HepG2 (cell line): ENCODE measurements at regions not wholly inside any gene's neighbourhood (a gene's known extent, or its start where the extent isn't known, plus 50 kb on each side); places are given as distances from the start of the nearest gene placed in this dataset.

Source experiments
- CBFB ChIP-seq: sonication (generic); formaldehyde crosslinking; IDR thresholded peaks from 2 replicates; pipeline ENCODE4 v1.4.0; 2020; ENCODE audit warnings: missing genetic modification reagents
- MATR3 ChIP-seq: sonication (generic); formaldehyde crosslinking; IDR thresholded peaks from 2 replicates; pipeline ENCODE4 v1.4.0; 2020; ENCODE audit warnings: missing genetic modification reagents
- NFYC ChIP-seq: IDR thresholded peaks from 2 replicates; pipeline ENCODE4 v1.6.1; 2016; ENCODE audit warnings: missing genetic modification reagents, missing compliant biosample characterization
- NR2C2 ChIP-seq: sonication (generic); formaldehyde crosslinking; IDR thresholded peaks from 2 replicates; pipeline ENCODE4 v1.4.0; 2020; ENCODE audit warnings: missing genetic modification reagents, mild to moderate bottlenecking, moderate library complexity, borderline replicate concordance
- REXO4 ChIP-seq: sonication (generic); formaldehyde crosslinking; IDR thresholded peaks from 2 replicates; pipeline ENCODE4 v1.8.0; 2022; ENCODE audit warnings: missing genetic modification reagents, mild to moderate bottlenecking, borderline replicate concordance
- SRSF1 ChIP-seq: fragments of 200-400 bp; formaldehyde crosslinking; optimal IDR thresholded peaks from 2 replicates; pipeline ENCODE3; 2017; ENCODE audit warnings: mild to moderate bottlenecking, low read depth, low read length, moderate library complexity
- TP53 ChIP-seq: sonication (generic); formaldehyde crosslinking; conservative IDR thresholded peaks from 2 replicates; pipeline ENCODE4 v1.4.0; 2020; ENCODE audit warnings: missing genetic modification reagents
- ZBTB21 ChIP-seq: sonication (generic); formaldehyde crosslinking; IDR thresholded peaks from 2 replicates; pipeline ENCODE4 v1.4.0; 2020; ENCODE audit warnings: missing genetic modification reagents
- ZNF326 ChIP-seq: sonication (generic); formaldehyde crosslinking; IDR thresholded peaks from 2 replicates; pipeline ENCODE4 v1.4.0; 2020; ENCODE audit warnings: missing genetic modification reagents, borderline replicate concordance
- ZNF883 ChIP-seq: sonication (generic); formaldehyde crosslinking; IDR thresholded peaks from 2 replicates; pipeline ENCODE4 v1.5.1; 2020; ENCODE audit warnings: mild to moderate bottlenecking, missing genetic modification reagents; ENCODE audit errors: not compliant biosample characterization
- TF ChIP-seq, protein P1 (sequence below): sonication (generic); formaldehyde crosslinking; IDR thresholded peaks from 2 replicates; pipeline ENCODE4 v1.9.0; 2022; ENCODE audit warnings: low read depth, missing genetic modification reagents
- TF ChIP-seq, protein P2 (sequence below): IDR thresholded peaks from 2 replicates; pipeline ENCODE4 v1.6.1; 2016; ENCODE audit warnings: mild to moderate bottlenecking
- TF ChIP-seq, protein P3 (sequence below): sonication (generic); formaldehyde crosslinking; IDR thresholded peaks from 2 replicates; pipeline ENCODE4 v1.5.0; 2020; ENCODE audit warnings: missing genetic modification reagents
- TF ChIP-seq, protein P4 (sequence below): sonication (generic); formaldehyde crosslinking; IDR thresholded peaks from 2 replicates; pipeline ENCODE4 v1.9.0; 2022; ENCODE audit warnings: missing genetic modification reagents, mild to moderate bottlenecking, borderline replicate concordance
- TF ChIP-seq, protein P5 (sequence below): sonication (generic); formaldehyde crosslinking; IDR thresholded peaks from 2 replicates; pipeline ENCODE4 v1.4.0; 2020; ENCODE audit warnings: missing genetic modification reagents
- TF ChIP-seq, protein P6 (sequence below): IDR thresholded peaks from 2 replicates; pipeline ENCODE4 v1.6.1; 2018; ENCODE audit warnings: missing genetic modification reagents
- TF ChIP-seq, protein P7 (sequence below): sonication (generic); formaldehyde crosslinking; IDR thresholded peaks from 2 replicates; pipeline ENCODE4 v1.8.1; 2023; ENCODE audit warnings: mild to moderate bottlenecking, missing genetic modification reagents

DNA sequence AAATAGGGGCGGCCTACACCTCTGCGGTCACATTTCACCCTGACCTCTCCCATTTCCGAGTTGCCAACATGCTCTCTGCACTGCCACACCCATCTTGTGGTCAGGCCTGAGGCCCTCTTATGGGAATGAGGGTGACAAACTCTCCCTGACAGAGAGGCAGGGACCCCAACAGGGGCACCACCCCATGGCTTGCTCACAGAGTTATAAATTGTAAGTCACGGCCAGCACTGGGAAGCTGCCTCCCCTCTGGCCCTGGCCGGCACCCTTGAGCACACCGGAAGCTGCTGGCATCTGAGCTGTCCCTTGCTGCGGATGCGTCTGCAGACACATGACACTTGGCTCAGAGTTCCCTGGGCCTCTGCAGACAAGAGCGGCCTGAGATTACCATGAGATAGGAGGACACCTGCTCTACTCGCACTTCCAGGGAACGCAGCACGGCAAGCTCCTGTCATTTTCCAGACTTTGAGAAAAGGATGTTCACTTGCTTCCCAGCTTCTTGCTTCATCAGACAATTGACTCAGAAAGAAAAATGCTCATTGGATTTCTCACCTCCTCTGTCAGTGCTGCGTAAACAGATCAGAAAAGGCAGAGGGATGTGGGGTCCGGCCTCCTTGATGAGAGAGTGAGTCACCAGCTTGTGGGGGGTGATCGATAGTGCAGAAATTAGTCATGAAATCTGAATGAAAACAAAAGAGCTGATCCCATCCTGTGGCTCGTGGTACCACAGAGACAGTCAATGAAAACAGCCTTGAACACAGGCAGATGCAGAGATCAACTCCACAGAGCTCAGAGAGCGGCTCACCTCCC is 269.8 kb downstream of the SYK start (continued):
- TF ChIP-seq MATR3 (CRISPR knock-in tag) (no peak), ZNF326 (no peak), REXO4 (no peak), ZNF883 (no peak), ZBTB21 (CRISPR knock-in tag) (no peak; the same call in 1 of the 2 replicates), CBFB (CRISPR knock-in tag) (no peak), NFYC (CRISPR knock-in tag) (peak; percentile 31; the same call in 1 of the 2 replicates), NR2C2 (CRISPR knock-in tag) (no peak; the same call in 1 of the 2 replicates), SRSF1 (no peak), TP53 (CRISPR knock-in tag) (no peak)
- TF ChIP-seq, protein P1, sequence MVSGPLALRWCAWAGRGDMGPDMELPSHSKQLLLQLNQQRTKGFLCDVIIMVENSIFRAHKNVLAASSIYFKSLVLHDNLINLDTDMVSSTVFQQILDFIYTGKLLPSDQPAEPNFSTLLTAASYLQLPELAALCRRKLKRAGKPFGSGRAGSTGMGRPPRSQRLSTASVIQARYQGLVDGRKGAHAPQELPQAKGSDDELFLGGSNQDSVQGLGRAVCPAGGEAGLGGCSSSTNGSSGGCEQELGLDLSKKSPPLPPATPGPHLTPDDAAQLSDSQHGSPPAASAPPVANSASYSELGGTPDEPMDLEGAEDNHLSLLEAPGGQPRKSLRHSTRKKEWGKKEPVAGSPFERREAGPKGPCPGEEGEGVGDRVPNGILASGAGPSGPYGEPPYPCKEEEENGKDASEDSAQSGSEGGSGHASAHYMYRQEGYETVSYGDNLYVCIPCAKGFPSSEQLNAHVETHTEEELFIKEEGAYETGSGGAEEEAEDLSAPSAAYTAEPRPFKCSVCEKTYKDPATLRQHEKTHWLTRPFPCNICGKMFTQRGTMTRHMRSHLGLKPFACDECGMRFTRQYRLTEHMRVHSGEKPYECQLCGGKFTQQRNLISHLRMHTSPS = peak; percentile 56
- TF ChIP-seq, protein P2, sequence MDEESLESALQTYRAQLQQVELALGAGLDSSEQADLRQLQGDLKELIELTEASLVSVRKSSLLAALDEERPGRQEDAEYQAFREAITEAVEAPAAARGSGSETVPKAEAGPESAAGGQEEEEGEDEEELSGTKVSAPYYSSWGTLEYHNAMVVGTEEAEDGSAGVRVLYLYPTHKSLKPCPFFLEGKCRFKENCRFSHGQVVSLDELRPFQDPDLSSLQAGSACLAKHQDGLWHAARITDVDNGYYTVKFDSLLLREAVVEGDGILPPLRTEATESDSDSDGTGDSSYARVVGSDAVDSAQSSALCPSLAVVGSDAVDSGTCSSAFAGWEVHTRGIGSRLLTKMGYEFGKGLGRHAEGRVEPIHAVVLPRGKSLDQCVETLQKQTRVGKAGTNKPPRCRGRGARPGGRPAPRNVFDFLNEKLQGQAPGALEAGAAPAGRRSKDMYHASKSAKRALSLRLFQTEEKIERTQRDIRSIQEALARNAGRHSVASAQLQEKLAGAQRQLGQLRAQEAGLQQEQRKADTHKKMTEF = peak; percentile 61
- TF ChIP-seq, protein P3, sequence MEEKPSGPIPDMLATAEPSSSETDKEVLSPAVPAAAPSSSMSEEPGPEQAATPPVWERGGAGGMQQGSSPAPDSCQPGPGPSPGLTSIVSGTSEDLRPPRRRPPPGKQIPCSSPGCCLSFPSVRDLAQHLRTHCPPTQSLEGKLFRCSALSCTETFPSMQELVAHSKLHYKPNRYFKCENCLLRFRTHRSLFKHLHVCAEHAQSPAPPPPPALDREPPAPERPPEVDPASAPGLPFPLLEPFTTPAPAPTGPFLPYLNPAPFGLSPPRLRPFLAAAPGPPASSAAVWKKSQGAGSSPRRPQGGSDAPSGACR = peak; percentile 71
- TF ChIP-seq, protein P4, sequence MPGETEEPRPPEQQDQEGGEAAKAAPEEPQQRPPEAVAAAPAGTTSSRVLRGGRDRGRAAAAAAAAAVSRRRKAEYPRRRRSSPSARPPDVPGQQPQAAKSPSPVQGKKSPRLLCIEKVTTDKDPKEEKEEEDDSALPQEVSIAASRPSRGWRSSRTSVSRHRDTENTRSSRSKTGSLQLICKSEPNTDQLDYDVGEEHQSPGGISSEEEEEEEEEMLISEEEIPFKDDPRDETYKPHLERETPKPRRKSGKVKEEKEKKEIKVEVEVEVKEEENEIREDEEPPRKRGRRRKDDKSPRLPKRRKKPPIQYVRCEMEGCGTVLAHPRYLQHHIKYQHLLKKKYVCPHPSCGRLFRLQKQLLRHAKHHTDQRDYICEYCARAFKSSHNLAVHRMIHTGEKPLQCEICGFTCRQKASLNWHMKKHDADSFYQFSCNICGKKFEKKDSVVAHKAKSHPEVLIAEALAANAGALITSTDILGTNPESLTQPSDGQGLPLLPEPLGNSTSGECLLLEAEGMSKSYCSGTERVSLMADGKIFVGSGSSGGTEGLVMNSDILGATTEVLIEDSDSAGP = no peak; the same call in 1 of the 2 replicates
- TF ChIP-seq, protein P5, sequence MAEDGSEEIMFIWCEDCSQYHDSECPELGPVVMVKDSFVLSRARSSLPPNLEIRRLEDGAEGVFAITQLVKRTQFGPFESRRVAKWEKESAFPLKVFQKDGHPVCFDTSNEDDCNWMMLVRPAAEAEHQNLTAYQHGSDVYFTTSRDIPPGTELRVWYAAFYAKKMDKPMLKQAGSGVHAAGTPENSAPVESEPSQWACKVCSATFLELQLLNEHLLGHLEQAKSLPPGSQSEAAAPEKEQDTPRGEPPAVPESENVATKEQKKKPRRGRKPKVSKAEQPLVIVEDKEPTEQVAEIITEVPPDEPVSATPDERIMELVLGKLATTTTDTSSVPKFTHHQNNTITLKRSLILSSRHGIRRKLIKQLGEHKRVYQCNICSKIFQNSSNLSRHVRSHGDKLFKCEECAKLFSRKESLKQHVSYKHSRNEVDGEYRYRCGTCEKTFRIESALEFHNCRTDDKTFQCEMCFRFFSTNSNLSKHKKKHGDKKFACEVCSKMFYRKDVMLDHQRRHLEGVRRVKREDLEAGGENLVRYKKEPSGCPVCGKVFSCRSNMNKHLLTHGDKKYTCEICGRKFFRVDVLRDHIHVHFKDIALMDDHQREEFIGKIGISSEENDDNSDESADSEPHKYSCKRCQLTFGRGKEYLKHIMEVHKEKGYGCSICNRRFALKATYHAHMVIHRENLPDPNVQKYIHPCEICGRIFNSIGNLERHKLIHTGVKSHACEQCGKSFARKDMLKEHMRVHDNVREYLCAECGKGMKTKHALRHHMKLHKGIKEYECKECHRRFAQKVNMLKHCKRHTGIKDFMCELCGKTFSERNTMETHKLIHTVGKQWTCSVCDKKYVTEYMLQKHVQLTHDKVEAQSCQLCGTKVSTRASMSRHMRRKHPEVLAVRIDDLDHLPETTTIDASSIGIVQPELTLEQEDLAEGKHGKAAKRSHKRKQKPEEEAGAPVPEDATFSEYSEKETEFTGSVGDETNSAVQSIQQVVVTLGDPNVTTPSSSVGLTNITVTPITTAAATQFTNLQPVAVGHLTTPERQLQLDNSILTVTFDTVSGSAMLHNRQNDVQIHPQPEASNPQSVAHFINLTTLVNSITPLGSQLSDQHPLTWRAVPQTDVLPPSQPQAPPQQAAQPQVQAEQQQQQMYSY = no peak
- TF ChIP-seq, protein P6, sequence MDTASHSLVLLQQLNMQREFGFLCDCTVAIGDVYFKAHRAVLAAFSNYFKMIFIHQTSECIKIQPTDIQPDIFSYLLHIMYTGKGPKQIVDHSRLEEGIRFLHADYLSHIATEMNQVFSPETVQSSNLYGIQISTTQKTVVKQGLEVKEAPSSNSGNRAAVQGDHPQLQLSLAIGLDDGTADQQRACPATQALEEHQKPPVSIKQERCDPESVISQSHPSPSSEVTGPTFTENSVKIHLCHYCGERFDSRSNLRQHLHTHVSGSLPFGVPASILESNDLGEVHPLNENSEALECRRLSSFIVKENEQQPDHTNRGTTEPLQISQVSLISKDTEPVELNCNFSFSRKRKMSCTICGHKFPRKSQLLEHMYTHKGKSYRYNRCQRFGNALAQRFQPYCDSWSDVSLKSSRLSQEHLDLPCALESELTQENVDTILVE = no peak; the same call in 1 of the 2 replicates
- TF ChIP-seq, protein P7, sequence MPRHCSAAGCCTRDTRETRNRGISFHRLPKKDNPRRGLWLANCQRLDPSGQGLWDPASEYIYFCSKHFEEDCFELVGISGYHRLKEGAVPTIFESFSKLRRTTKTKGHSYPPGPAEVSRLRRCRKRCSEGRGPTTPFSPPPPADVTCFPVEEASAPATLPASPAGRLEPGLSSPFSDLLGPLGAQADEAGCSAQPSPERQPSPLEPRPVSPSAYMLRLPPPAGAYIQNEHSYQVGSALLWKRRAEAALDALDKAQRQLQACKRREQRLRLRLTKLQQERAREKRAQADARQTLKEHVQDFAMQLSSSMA (CRISPR knock-in tag) = peak; percentile 57; the same call in 1 of the 2 replicates
